IMR-90 (cell line): ENCODE measurements at regions not wholly inside any gene's neighbourhood (a gene's known extent, or its start where the extent isn't known, plus 50 kb on each side); places are given as distances from the start of the nearest gene placed in this dataset.

Experiments used
- ATAC-seq: fragments of 200-7000 bp; cut with Tn5 transposase; 2 replicates; pipeline ENCODE4 v1.9.1; 2020; ENCODE audit warnings: low read depth, mild to moderate bottlenecking, moderate library complexity
- BruUV-seq: library from RNA; stranded (reverse); fragments of 400-500 nt; replicated peaks from 2 replicates; lab custom pipeline; 2021; lab: Mats Ljungman, UMichigan
- CTCF ChIA-PET: fragments of 300-600 bp; formaldehyde crosslinking; extraction: SDS; loops from one replicate; lab custom pipeline; 2021; ENCODE audit warnings: antibody characterized with exemption; lab: Yijun Ruan, JAX
- POLR2A ChIA-PET: fragments of 300-600 bp; sonication (Branson Sonifier 250); formaldehyde crosslinking; loops from one replicate; lab custom pipeline; 2022; ENCODE audit warnings: antibody characterized with exemption; ENCODE audit not compliant: unreplicated experiment; lab: Charles Lee
- DNase-seq: peaks from one replicate; pipeline ENCODE4 v3.0.0; 2013
- H2AFZ ChIP-seq: replicated peaks from 2 replicates; pipeline ENCODE3; 2013; ENCODE audit warnings: low read length, mild to moderate bottlenecking; ENCODE audit not compliant: poor library complexity
- H2AK5ac ChIP-seq: 2 replicates; pipeline ENCODE4 v1.6.1; 2013; ENCODE audit warnings: low read depth, low read length, inconsistent platforms
- H2AK9ac ChIP-seq: replicated peaks from 2 replicates; pipeline ENCODE3; 2013; ENCODE audit warnings: mild to moderate bottlenecking, low read depth, low read length, moderate library complexity; ENCODE audit not compliant: poor library complexity
- H2BK120ac ChIP-seq: 2 replicates; pipeline ENCODE4 v1.6.1; 2013; ENCODE audit warnings: low read depth, low read length, inconsistent platforms
- H2BK15ac ChIP-seq: 3 replicates; pipeline ENCODE4 v1.6.1; 2013; ENCODE audit warnings: low read depth, low read length, inconsistent platforms
- H2BK20ac ChIP-seq: 2 replicates; pipeline ENCODE4 v1.6.1; 2013; ENCODE audit warnings: low read depth, mild to moderate bottlenecking, inconsistent platforms, low read length, moderate library complexity
- H2BK5ac ChIP-seq: 2 replicates; pipeline ENCODE4 v1.6.1; 2013; ENCODE audit warnings: mild to moderate bottlenecking, low read depth, low read length, inconsistent platforms; ENCODE audit not compliant: poor library complexity, severe bottlenecking
- H3K14ac ChIP-seq: replicated peaks from 2 replicates; pipeline ENCODE4 v1.6.1; 2013; ENCODE audit warnings: low read depth, low read length, inconsistent platforms
- H3K18ac ChIP-seq: 2 replicates; pipeline ENCODE4 v1.6.1; 2013; ENCODE audit warnings: low read depth, low read length, control low read depth
- H3K23ac ChIP-seq: 2 replicates; pipeline ENCODE4 v1.6.1; 2013; ENCODE audit warnings: low read depth, low read length, inconsistent platforms
- H3K27ac ChIP-seq: 2 replicates; pipeline ENCODE4 v1.5.1; 2013; ENCODE audit warnings: mild to moderate bottlenecking, control low read depth, low read length; ENCODE audit not compliant: insufficient read depth
- H3K27me3 ChIP-seq: 2 replicates; pipeline ENCODE4 v1.6.1; 2013; ENCODE audit warnings: low read length; ENCODE audit not compliant: control insufficient read depth, insufficient read depth
- H3K36me3 ChIP-seq: 2 replicates; pipeline ENCODE4 v1.6.1; 2013; ENCODE audit warnings: low read length, mixed read lengths; ENCODE audit not compliant: control insufficient read depth, insufficient read depth
- H3K4ac ChIP-seq: 2 replicates; pipeline ENCODE4 v1.6.1; 2013; ENCODE audit warnings: low read depth, low read length, inconsistent platforms
- H3K4me1 ChIP-seq: 2 replicates; pipeline ENCODE4 v1.6.1; 2013; ENCODE audit warnings: low read length, mixed read lengths; ENCODE audit not compliant: control insufficient read depth, insufficient read depth
- H3K4me2 ChIP-seq: 2 replicates; pipeline ENCODE4 v1.6.1; 2013; ENCODE audit warnings: low read depth, mild to moderate bottlenecking, control low read depth, low read length, moderate library complexity
- H3K4me3 ChIP-seq: 2 replicates; pipeline ENCODE4 v1.5.1; 2013; ENCODE audit warnings: low read depth, mild to moderate bottlenecking, control low read depth, low read length, moderate library complexity; ENCODE audit not compliant: insufficient read depth
- H3K56ac ChIP-seq: 2 replicates; pipeline ENCODE4 v1.6.1; 2013; ENCODE audit warnings: low read length, inconsistent platforms; ENCODE audit not compliant: insufficient read depth; ENCODE audit errors: extremely low read depth
- H3K79me1 ChIP-seq, 2 experiments: 2 replicates each; pipeline ENCODE4 v1.6.1; 2013; ENCODE audit warnings: low read length in 2 of 2, inconsistent platforms in 1 of 2, low read depth in 1 of 2
- H3K9ac ChIP-seq: 2 replicates; pipeline ENCODE4 v1.6.1; 2013; ENCODE audit warnings: low read depth, low read length, control low read depth
- H3K9me1 ChIP-seq: 2 replicates; pipeline ENCODE4 v1.6.1; 2013; ENCODE audit warnings: low read length, inconsistent platforms; ENCODE audit not compliant: insufficient read depth
- H3K9me3 ChIP-seq: 2 replicates; pipeline ENCODE4 v1.6.1; 2013; ENCODE audit warnings: low read length; ENCODE audit not compliant: control insufficient read depth, insufficient read depth
- H4K20me1 ChIP-seq: 2 replicates; pipeline ENCODE4 v1.6.1; 2013; ENCODE audit warnings: low read length, inconsistent platforms; ENCODE audit not compliant: insufficient read depth
- H4K5ac ChIP-seq: 2 replicates; pipeline ENCODE4 v1.6.1; 2013; ENCODE audit warnings: mild to moderate bottlenecking, low read depth, low read length, control low read depth
- H4K8ac ChIP-seq, 2 experiments: 2 replicates each; pipeline ENCODE4 v1.6.1; 2013; ENCODE audit warnings: low read depth in 2 of 2, low read length in 2 of 2, control low read depth in 1 of 2, inconsistent platforms in 1 of 2
- H4K91ac ChIP-seq: 2 replicates; pipeline ENCODE4 v1.6.1; 2013; ENCODE audit warnings: low read depth, low read length, inconsistent platforms; ENCODE audit not compliant: insufficient read depth
- CEBPB ChIP-seq: IDR thresholded peaks from 2 replicates; pipeline ENCODE4 v1.6.1; 2012; ENCODE audit warnings: low read depth, low read length, improper control_type of control experiment
- CHD1 ChIP-seq: IDR thresholded peaks from 2 replicates; pipeline ENCODE4 v1.6.1; 2012; ENCODE audit warnings: low read depth, low read length, improper control_type of control experiment
- CTCF ChIP-seq: conservative IDR thresholded peaks from 2 replicates; pipeline ENCODE4 v1.5.1; 2012; ENCODE audit warnings: mild to moderate bottlenecking, low read depth, low read length, improper control_type of control experiment
- ELK1 ChIP-seq: fragments of 150-350 bp; IDR thresholded peaks from 2 replicates; pipeline ENCODE4 v1.6.1; 2016; ENCODE audit warnings: low read depth, mild to moderate bottlenecking, low read length, moderate library complexity, borderline replicate concordance
- FOS ChIP-seq: fragments of 150-350 bp; IDR thresholded peaks from 2 replicates; pipeline ENCODE4 v1.6.1; 2016; ENCODE audit warnings: low read depth, low read length
- MAFK ChIP-seq: IDR thresholded peaks from 2 replicates; pipeline ENCODE4 v1.6.1; 2012; ENCODE audit warnings: low read depth, low read length, improper control_type of control experiment
- MAZ ChIP-seq: IDR thresholded peaks from 2 replicates; pipeline ENCODE4 v1.6.1; 2012; ENCODE audit warnings: low read depth, mild to moderate bottlenecking, low read length, improper control_type of control experiment, moderate library complexity, borderline replicate concordance
- MXI1 ChIP-seq: IDR thresholded peaks from 2 replicates; pipeline ENCODE4 v1.6.1; 2012; ENCODE audit warnings: low read depth, mild to moderate bottlenecking, low read length, moderate library complexity, borderline replicate concordance
- NFE2L2 ChIP-seq: fragments of 150-350 bp; IDR thresholded peaks from 2 replicates; pipeline ENCODE4 v1.6.1; 2016; ENCODE audit warnings: low read depth, mild to moderate bottlenecking, low read length
- POLR2A ChIP-seq: IDR thresholded peaks from 2 replicates; pipeline ENCODE4 v1.6.1; 2012; ENCODE audit warnings: mild to moderate bottlenecking, low read depth, low read length
- RAD21 ChIP-seq: IDR thresholded peaks from 2 replicates; pipeline ENCODE4 v1.6.1; 2012; ENCODE audit warnings: low read length, improper control_type of control experiment
- RCOR1 ChIP-seq: IDR thresholded peaks from 2 replicates; pipeline ENCODE4 v1.6.1; 2012; ENCODE audit warnings: mild to moderate bottlenecking, low read length, improper control_type of control experiment; ENCODE audit not compliant: insufficient replicate concordance
- RFX5 ChIP-seq: IDR thresholded peaks from 2 replicates; pipeline ENCODE4 v1.8.0; 2012; ENCODE audit warnings: low read depth, mild to moderate bottlenecking, low read length, moderate library complexity
- SMC3 ChIP-seq: fragments of 150-350 bp; IDR thresholded peaks from 2 replicates; pipeline ENCODE4 v1.6.1; 2016; ENCODE audit warnings: low read depth, mild to moderate bottlenecking, antibody characterized with exemption, low read length, moderate library complexity
- USF2 ChIP-seq: fragments of 150-350 bp; IDR thresholded peaks from 2 replicates; pipeline ENCODE4 v1.6.1; 2017; ENCODE audit warnings: mild to moderate bottlenecking, antibody characterized with exemption, low read length, low read depth
- WGBS, 2 experiments: methylation state at CpG; one replicate each; pipeline versions ENCODE4 v1.1.5 to v1.1.7; 2013; ENCODE audit warnings: missing lambda C conversion rate in 2 of 2; ENCODE audit not compliant: insufficient read length in 1 of 2; ENCODE audit errors: extremely low coverage in 2 of 2; 5-methylcytosine and 5-hydroxymethylcytosine counted together
- dilution Hi-C: fragments of 300-500 bp; cut with HindIII; formaldehyde crosslinking; loops from one replicate; pipeline ENCODE4 v1.14.3; 2018; ENCODE audit warnings: low sequenced_read_pairs; ENCODE audit not compliant: unreplicated experiment
- in situ Hi-C: fragments of 300-500 bp; cut with MboI; formaldehyde crosslinking; loops from 3 replicates; pipeline ENCODE4 v1.14.3; 2019; ENCODE audit warnings: low sequenced_read_pairs, inconsistent platforms, mixed read lengths
- intact Hi-C: fragments of 100-400 bp; cut with micrococcal nuclease; formaldehyde crosslinking; loops from 2 replicates; pipeline ENCODE4 v1.10.0; 2022

- ATAC-seq, result no peak
- ChIA-PET POLR2A (no interaction called here), CTCF (interaction anchor here (0.7 kb wide), 1 partner anchor 14 kb away, joined by 3 read pairs; no protein-coding TSS in a partner anchor)
- Histone ChIP-seq H2BK120ac (no peak overlapping the region), H3K27me3 (peaks cover 55% of the 10 kb centered on the region), H2BK5ac (no peak overlapping the region), H4K20me1 (no peaks in the 10 kb centered on the region), H2BK15ac (no peak overlapping the region), H3K27ac (no peak overlapping the region), H2AK9ac (no peak overlapping the region), H3K4me1 (no peaks in the 10 kb centered on the region), H3K23ac (no peak overlapping the region), H3K4me2 (no peak overlapping the region), H3K79me1 (no peaks in the 10 kb centered on the region), H3K36me3 (no peaks in the 10 kb centered on the region), H3K4me3 (no peak overlapping the region), H3K9me1 (no peaks in the 10 kb centered on the region), H3K4ac (no peak overlapping the region), H4K8ac (no peak overlapping the region), H3K14ac (no peak overlapping the region), H4K5ac (no peak overlapping the region), H2AK5ac (no peak overlapping the region), H3K56ac (no peak overlapping the region), H2AFZ (no peak overlapping the region), H2BK20ac (no peak overlapping the region), H3K9ac (no peak overlapping the region), H3K9me3 (no peaks in the 10 kb centered on the region), H4K91ac (no peak overlapping the region), H3K18ac (no peak overlapping the region)
- BruUV-seq, result no TSS peak
- dilution Hi-C loops, result no loop called here
- intact Hi-C loops, result no loop called here
- 83% methylated on average over 1 of the region's 8 CpGs; no CpG with 5 or more reads in 1 of the 2 experiments for WGBS, 2 experiments
- in situ Hi-C loops, result no loop called here
- DNase-seq, result no peak
- TF ChIP-seq SMC3 (no peak), MAFK (no peak), ELK1 (no peak), CHD1 (no peak), MXI1 (no peak), FOS (no peak), RAD21 (no peak), MAZ (no peak), NFE2L2 (no peak), RCOR1 (no peak), POLR2A (no peak), CTCF (no peak), RFX5 (no peak), CEBPB (no peak), USF2 (no peak)
These were observed 59.9 kb upstream of the RASGRP1 start for GRCh38 chr15:38624244-38625205.
